NCI-H187 (cell line): ENCODE measurements at regions not wholly inside any gene's neighbourhood (a gene's known extent, or its start where the extent isn't known, plus 50 kb on each side); places are given as distances from the start of the nearest gene placed in this dataset.
"Not testable (repeated sequence)": the region's sequence is repeated elsewhere in the genome, so short reads cannot be mapped to it uniquely, and the experiment has no call there.

ENCODE experiments used
- DNase-seq, 2 experiments: peaks; one replicate each; lab custom pipeline; 2025; lab: John Stamatoyannopoulos, UW

GRCh38 chr14:30264161-30264560, 294.8 kb upstream of the G2E3 start:
- no peak for DNase-seq

GRCh38 chr14:30266290-30266689, 292.7 kb upstream of the G2E3 start:
- no peak for DNase-seq

- no peak for DNase-seq
These were observed 291.8 kb upstream of the G2E3 start for GRCh38 chr14:30267141-30267540.

GRCh38 chr14:30270200-30271161, 288.5 kb upstream of the G2E3 start:
- DNase-seq: peak; percentile 39 to 79

GRCh38 chr14:30271811-30272323, 287.1 kb upstream of the G2E3 start:
- DNase-seq: no peak

GRCh38 chr14:30272848-30273832, 285.8 kb upstream of the G2E3 start:
- DNase-seq: no peak

- no peak for DNase-seq
These were observed 283.4 kb upstream of the G2E3 start for GRCh38 chr14:30275604-30276003.

GRCh38 chr14:30277268-30277667, 281.7 kb upstream of the G2E3 start:
- DNase-seq: no peak

GRCh38 chr14:30278856-30279255, 280.1 kb upstream of the G2E3 start:
- DNase-seq: not testable (repeated sequence)

GRCh38 chr14:30283822-30284446, 275.0 kb upstream of the G2E3 start:
- peak in 1 of 2 experiments; percentile 23 for DNase-seq

GRCh38 chr14:30284808-30285207, 274.1 kb upstream of the G2E3 start:
- no peak for DNase-seq

GRCh38 chr14:30287579-30288445, 271.1 kb upstream of the G2E3 start:
- DNase-seq: no peak

GRCh38 chr14:30290001-30290400, 269.0 kb upstream of the G2E3 start:
- DNase-seq: no peak

- DNase-seq: no peak
These were observed 267.7 kb upstream of the G2E3 start for GRCh38 chr14:30291216-30291615.

GRCh38 chr14:30292541-30292940, 266.4 kb upstream of the G2E3 start:
- DNase-seq: no peak

GRCh38 chr14:30295980-30296379, 263.0 kb upstream of the G2E3 start:
- peak; percentile 24 to 28 for DNase-seq

GRCh38 chr14:30296931-30297405, 262.0 kb upstream of the G2E3 start:
- DNase-seq: no peak

- peak; percentile 26 to 62 for DNase-seq
These were observed 260.8 kb upstream of the G2E3 start for GRCh38 chr14:30297876-30298795.

- DNase-seq: no peak
These were observed 259.0 kb upstream of the G2E3 start for GRCh38 chr14:30299915-30300314.

- no peak for DNase-seq
These were observed 255.6 kb upstream of the G2E3 start for GRCh38 chr14:30303350-30303749.
